Astrocyte (in vitro differentiated cells and primary cell): ENCODE measurements at regions not wholly inside any gene's neighbourhood (a gene's known extent, or its start where the extent isn't known, plus 50 kb on each side); places are given as distances from the start of the nearest gene placed in this dataset.

Experiments
- DNase-seq: peaks from one replicate; pipeline ENCODE4 v3.0.0-alpha.2; 2010; ENCODE audit warnings: low read depth
- FAIRE-seq: peaks from 2 replicates; lab custom pipeline; 2011; peaks lifted over from hg19 to GRCh38; lab: Jason Lieb, UNC
- H2AFZ ChIP-seq: 2 replicates; pipeline ENCODE4 v1.6.0; 2012; ENCODE audit warnings: low read depth, low read length, inconsistent platforms
- H3K27ac ChIP-seq: 2 replicates; pipeline ENCODE4 v1.5.1; 2011; ENCODE audit warnings: low read depth, low read length, inconsistent platforms
- H3K27me3 ChIP-seq: 2 replicates; pipeline ENCODE4 v1.6.0; 2011; ENCODE audit warnings: low read length, inconsistent platforms; ENCODE audit not compliant: insufficient read depth
- H3K36me3 ChIP-seq: 2 replicates; pipeline ENCODE4 v1.5.1; 2011; ENCODE audit warnings: low read length, inconsistent platforms; ENCODE audit not compliant: insufficient read depth
- H3K4me1 ChIP-seq: 2 replicates; pipeline ENCODE4 v1.5.1; 2011; ENCODE audit warnings: low read length, inconsistent platforms; ENCODE audit not compliant: insufficient read depth
- H3K4me2 ChIP-seq: 2 replicates; pipeline ENCODE4 v1.6.0; 2012; ENCODE audit warnings: low read length, inconsistent platforms
- H3K4me3 ChIP-seq: 2 replicates; pipeline ENCODE4 v1.5.1; 2011; ENCODE audit warnings: low read depth, mild to moderate bottlenecking, low read length, inconsistent platforms; ENCODE audit not compliant: insufficient read depth
- H3K79me2 ChIP-seq: 2 replicates; pipeline ENCODE4 v1.6.0; 2012; ENCODE audit warnings: mild to moderate bottlenecking, low read length, inconsistent platforms; ENCODE audit not compliant: insufficient read depth
- H3K9ac ChIP-seq: 2 replicates; pipeline ENCODE4 v1.6.0; 2012; ENCODE audit warnings: mild to moderate bottlenecking, low read length, inconsistent platforms
- H3K9me3 ChIP-seq: 2 replicates; pipeline ENCODE4 v1.5.1; 2012; ENCODE audit warnings: low read depth, mild to moderate bottlenecking, low read length, inconsistent platforms; ENCODE audit not compliant: insufficient read depth
- H4K20me1 ChIP-seq: 2 replicates; pipeline ENCODE4 v1.6.0; 2012; ENCODE audit warnings: low read length, inconsistent platforms; ENCODE audit not compliant: insufficient read depth
- H3K27ac Mint-ChIP-seq: one replicate; pipeline ENCODE4 v1.8.0; 2021; ENCODE audit warnings: mild to moderate bottlenecking, mixed read lengths; ENCODE audit not compliant: unreplicated experiment
- H3K27me3 Mint-ChIP-seq: one replicate; pipeline ENCODE4 v1.8.0; 2021; ENCODE audit warnings: low read depth, mixed read lengths; ENCODE audit not compliant: unreplicated experiment
- H3K36me3 Mint-ChIP-seq: one replicate; pipeline ENCODE4 v1.8.0; 2021; ENCODE audit warnings: low read depth, mixed read lengths; ENCODE audit not compliant: unreplicated experiment
- H3K4me1 Mint-ChIP-seq: one replicate; pipeline ENCODE4 v1.8.0; 2021; ENCODE audit warnings: low read depth, mixed read lengths; ENCODE audit not compliant: unreplicated experiment
- H3K4me3 Mint-ChIP-seq: one replicate; pipeline ENCODE4 v1.8.0; 2021; ENCODE audit warnings: mild to moderate bottlenecking, moderate library complexity, mixed read lengths; ENCODE audit not compliant: unreplicated experiment
- H3K9me3 Mint-ChIP-seq: one replicate; pipeline ENCODE4 v1.8.0; 2021; ENCODE audit warnings: mild to moderate bottlenecking, mixed read lengths; ENCODE audit not compliant: unreplicated experiment
- EZH2 ChIP-seq: IDR thresholded peaks from 2 replicates; pipeline ENCODE4 v1.6.1; 2012; ENCODE audit warnings: mild to moderate bottlenecking, low read length, inconsistent platforms; ENCODE audit not compliant: insufficient read depth
- TF ChIP-seq, protein P1 (sequence below): IDR thresholded peaks from 2 replicates; pipeline ENCODE4 v1.5.1; 2011; ENCODE audit warnings: low read depth, mild to moderate bottlenecking, inconsistent platforms, low read length, moderate library complexity; ENCODE audit not compliant: insufficient read depth

DNA sequence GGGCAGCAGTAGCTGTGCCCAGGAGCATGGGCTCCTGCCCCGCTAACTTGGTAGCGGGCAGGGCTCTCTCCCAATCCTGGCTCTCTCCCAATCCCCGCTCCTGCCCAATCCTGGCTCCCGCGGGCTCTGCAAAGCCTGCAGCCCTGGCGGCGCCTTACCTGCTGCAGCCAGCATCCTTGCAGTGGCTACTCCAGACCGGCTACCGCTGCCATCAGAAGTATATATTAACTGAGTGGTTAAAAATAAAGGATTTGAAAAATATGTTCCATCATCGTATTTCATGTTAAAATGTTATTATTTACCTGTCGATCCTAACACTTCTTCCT is 698.2 kb downstream of the SLITRK1 start:
- Histone ChIP-seq H3K27me3 (no peaks in the 10 kb centered on the region), H3K36me3 (no peaks in the 10 kb centered on the region), H3K9me3 (no peaks in the 10 kb centered on the region), H3K4me1 (no peaks in the 10 kb centered on the region), H3K27ac (no peak overlapping the region), H3K79me2 (no peaks in the 10 kb centered on the region), H4K20me1 (no peaks in the 10 kb centered on the region), H2AFZ (no peak overlapping the region), H3K9ac (no peak overlapping the region), H3K4me3 (no peak overlapping the region), H3K4me2 (no peak overlapping the region)
- FAIRE-seq, result no peak
- Mint-ChIP-seq H3K36me3 (no peaks in the 10 kb centered on the region), H3K27ac (no peak overlapping the region), H3K4me1 (no peaks in the 10 kb centered on the region), H3K9me3 (peaks cover 13% of the 10 kb centered on the region), H3K27me3 (no peaks in the 10 kb centered on the region), H3K4me3 (no peak overlapping the region)
- TF ChIP-seq, protein P1, sequence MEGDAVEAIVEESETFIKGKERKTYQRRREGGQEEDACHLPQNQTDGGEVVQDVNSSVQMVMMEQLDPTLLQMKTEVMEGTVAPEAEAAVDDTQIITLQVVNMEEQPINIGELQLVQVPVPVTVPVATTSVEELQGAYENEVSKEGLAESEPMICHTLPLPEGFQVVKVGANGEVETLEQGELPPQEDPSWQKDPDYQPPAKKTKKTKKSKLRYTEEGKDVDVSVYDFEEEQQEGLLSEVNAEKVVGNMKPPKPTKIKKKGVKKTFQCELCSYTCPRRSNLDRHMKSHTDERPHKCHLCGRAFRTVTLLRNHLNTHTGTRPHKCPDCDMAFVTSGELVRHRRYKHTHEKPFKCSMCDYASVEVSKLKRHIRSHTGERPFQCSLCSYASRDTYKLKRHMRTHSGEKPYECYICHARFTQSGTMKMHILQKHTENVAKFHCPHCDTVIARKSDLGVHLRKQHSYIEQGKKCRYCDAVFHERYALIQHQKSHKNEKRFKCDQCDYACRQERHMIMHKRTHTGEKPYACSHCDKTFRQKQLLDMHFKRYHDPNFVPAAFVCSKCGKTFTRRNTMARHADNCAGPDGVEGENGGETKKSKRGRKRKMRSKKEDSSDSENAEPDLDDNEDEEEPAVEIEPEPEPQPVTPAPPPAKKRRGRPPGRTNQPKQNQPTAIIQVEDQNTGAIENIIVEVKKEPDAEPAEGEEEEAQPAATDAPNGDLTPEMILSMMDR, result no peak
- no peak for TF ChIP-seq EZH2
- DNase-seq, result no peak

DNA sequence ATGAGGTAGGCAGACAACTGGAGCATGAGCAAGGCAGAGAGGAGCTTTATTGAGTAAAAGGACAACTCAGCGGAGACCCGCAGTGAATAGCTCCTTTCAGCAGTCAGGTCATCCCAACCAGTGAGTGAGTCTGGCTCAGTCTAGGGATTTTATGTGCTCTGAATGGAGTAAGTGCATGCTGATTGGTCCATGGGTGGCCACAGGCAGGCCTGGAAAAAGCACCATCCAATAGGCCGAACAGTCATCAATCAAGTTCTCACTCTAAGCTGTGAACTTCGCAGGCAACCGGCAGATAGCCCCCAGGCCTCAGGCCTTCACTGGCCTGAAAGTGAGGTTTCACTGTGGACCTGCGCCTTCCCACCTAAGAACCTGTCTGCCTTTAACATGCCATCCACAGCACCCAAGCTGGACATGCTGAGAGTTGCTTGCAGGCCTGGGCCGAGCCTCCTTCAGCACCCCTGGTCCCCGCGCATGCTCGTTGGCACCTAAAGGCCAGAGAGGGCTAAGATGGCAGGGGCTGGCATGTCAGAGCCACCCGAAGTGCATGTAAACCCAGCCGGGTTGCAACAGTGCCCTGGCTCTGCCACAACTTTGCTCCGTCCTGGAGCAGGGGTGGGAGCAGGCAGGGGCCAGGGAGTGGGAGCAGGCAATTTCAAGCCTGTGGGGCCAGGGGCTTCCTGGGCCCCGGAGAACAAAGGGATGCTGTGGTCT is 698.7 kb downstream of the SLITRK1 start:
- no peak overlapping the region for H3K27ac ChIP-seq

DNA sequence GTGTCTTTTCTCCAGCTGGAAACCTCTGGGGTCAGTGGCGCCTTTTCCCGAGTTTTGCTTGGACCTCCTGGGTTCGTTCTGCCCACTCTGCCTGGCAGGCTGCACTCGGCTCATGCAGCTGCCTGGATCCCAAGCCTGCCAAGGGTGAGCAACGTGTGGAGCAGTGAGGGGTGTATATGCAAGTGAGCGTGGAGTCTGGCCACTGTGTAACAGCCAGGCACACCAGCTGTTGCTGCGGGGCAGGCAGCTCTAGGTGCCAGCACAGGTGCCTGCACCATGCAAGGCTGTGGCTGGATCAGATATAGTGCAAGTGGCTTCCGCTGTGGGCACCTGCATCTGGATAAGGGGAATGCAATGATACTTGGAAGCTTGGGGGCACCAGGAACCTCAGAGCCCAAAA is 699.4 kb downstream of the SLITRK1 start:
- Histone ChIP-seq H3K36me3 (no peaks in the 10 kb centered on the region), H3K4me1 (no peaks in the 10 kb centered on the region), H3K9ac (no peak overlapping the region), H3K4me2 (no peak overlapping the region), H3K79me2 (no peaks in the 10 kb centered on the region), H4K20me1 (no peaks in the 10 kb centered on the region), H3K9me3 (no peaks in the 10 kb centered on the region), H3K27ac (no peak overlapping the region), H3K27me3 (no peaks in the 10 kb centered on the region), H3K4me3 (no peak overlapping the region), H2AFZ (no peak overlapping the region)
- no peaks in the 10 kb centered on the region for H3K4me1 Mint-ChIP-seq
- H3K36me3 Mint-ChIP-seq, result no peaks in the 10 kb centered on the region
- no peak overlapping the region for H3K27ac Mint-ChIP-seq
- FAIRE-seq (no peak), DNase-seq (no peak)
- TF ChIP-seq, protein P1, result no peak
- no peak for TF ChIP-seq EZH2
- no peak overlapping the region for H3K4me3 Mint-ChIP-seq
- H3K9me3 Mint-ChIP-seq, result peaks cover 6% of the 10 kb centered on the region
- H3K27me3 Mint-ChIP-seq, result no peaks in the 10 kb centered on the region

More for the DNA sequence above, 698.7 kb downstream of the SLITRK1 start:
- H3K27me3 Mint-ChIP-seq, result no peaks in the 10 kb centered on the region
- Histone ChIP-seq H3K9me3 (no peaks in the 10 kb centered on the region), H3K4me3 (no peak overlapping the region), H3K4me2 (no peak overlapping the region), H2AFZ (no peak overlapping the region), H3K9ac (no peak overlapping the region), H4K20me1 (no peaks in the 10 kb centered on the region), H3K79me2 (no peaks in the 10 kb centered on the region), H3K4me1 (no peaks in the 10 kb centered on the region), H3K36me3 (no peaks in the 10 kb centered on the region), H3K27me3 (no peaks in the 10 kb centered on the region)
- no peak overlapping the region for H3K27ac Mint-ChIP-seq
- no peaks in the 10 kb centered on the region for H3K4me1 Mint-ChIP-seq
- DNase-seq, result no peak
- H3K36me3 Mint-ChIP-seq, result no peaks in the 10 kb centered on the region
- no peak for TF ChIP-seq EZH2
- TF ChIP-seq, protein P1, result no peak
- no peak for FAIRE-seq
- no peak overlapping the region for H3K4me3 Mint-ChIP-seq
- peaks cover 12% of the 10 kb centered on the region for H3K9me3 Mint-ChIP-seq
